ENCODE measurements at regions not wholly inside any gene's neighbourhood (a gene's known extent, or its start where the extent isn't known, plus 50 kb on each side); places are given as distances from the start of the nearest gene placed in this dataset.

DNA sequence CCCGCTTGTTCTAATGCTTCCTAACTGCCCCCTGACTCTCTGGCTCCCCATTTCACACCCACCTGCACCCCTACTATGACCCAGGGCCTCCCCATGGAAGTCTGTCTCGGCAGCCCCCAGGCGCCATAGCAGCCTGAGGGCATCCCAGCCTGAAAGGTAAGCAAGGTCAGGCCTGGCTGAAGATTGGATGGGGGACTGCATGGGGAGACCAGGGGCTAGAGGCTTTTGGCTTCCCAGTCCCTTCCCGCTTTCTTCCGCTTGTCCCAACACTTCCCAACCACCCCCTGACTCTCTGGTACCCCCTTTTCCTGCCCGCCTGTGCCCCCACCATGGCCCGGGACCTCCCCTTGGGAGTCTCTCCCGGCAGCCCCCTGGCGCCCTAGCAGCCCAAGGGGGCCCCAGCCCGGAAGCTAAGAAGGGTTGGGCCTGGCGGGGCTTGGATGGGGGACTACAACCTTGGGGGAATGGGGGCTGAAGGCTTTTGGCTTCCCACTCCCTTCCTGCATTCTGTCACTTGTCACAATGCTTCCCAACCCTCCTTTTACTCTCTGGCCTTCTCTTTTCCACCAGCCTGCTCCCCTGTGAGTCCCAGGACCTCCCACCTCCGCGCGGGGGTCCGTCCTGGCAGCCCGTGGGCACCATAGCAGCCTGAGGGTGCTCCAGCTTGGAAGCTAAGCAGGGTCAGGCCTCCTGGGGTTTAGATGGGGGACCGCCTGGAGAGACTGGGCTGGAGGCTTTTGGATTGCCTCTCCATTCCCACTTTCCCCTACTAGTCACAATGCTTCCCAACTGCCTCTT, 2288.4 kb downstream of the TP53TG3F start:
- intact Hi-C loops (cut with micrococcal nuclease) = no loop called here
- H4K20me1 ChIP-seq (replicated peaks; ENCODE audit: control insufficient read depth, insufficient read depth, low read length) = no peaks in the 10 kb centered on the region
- in situ Hi-C loops (cut with MboI) = no loop called here
- no peak overlapping the region for H3K27ac ChIP-seq (ENCODE audit: extremely low read depth, low read depth, low read length)
- ATAC-seq = no peak
- no peak for FAIRE-seq
- H3K36me3 ChIP-seq (ENCODE audit: control insufficient read depth, insufficient read depth, low read length) = no peaks in the 10 kb centered on the region
- DNase-seq (ENCODE audit: extremely low read depth in 1 of 4, low spot score in 3 of 4) = no peak
- H3K9ac ChIP-seq (ENCODE audit: insufficient read depth in 1 of 2, low read depth in 2 of 2, low read length in 2 of 2) = no peak overlapping the region
- H2AFZ ChIP-seq (ENCODE audit: low read depth, low read length) = no peak overlapping the region
- H3K4me1 ChIP-seq (replicated peaks in 1 of 2; ENCODE audit: control insufficient read depth in 2 of 2, insufficient read depth in 2 of 2, low read length in 2 of 2) = no peaks in the 10 kb centered on the region
- H3K4me2 ChIP-seq (ENCODE audit: insufficient read depth, low read length) = no peak overlapping the region
- CTCF ChIA-PET (ENCODE audit: low intra/inter-chr PET ratio) = no interaction called here
- no peak overlapping the region for H3K4me3 ChIP-seq
- no peaks in the 10 kb centered on the region for H3K9me1 ChIP-seq (ENCODE audit: control insufficient read depth, insufficient read depth, low read length)
- no peaks in the 10 kb centered on the region for H3K79me2 ChIP-seq (ENCODE audit: control insufficient read depth, insufficient read depth, low read length)
- POLR2A ChIA-PET = no interaction called here
- H3K9me3 ChIP-seq (replicated peaks; ENCODE audit: control insufficient read depth, insufficient read depth, low read depth, low read length) = no peaks in the 10 kb centered on the region
- H3K27me3 ChIP-seq (ENCODE audit: control insufficient read depth in 2 of 2, insufficient read depth in 2 of 2, low read length in 2 of 2) = no peaks in the 10 kb centered on the region
- no TSS peak for BruUV-seq (replicated peaks)
- 0% methylated on average over 17 of the region's 17 CpGs for WGBS (ENCODE audit: insufficient coverage, low coverage, missing lambda C conversion rate)
- no peak for TF ChIP-seq ZNF133 (CRISPR knock-in tag; IDR thresholded peaks at IDR 0.05)
- TF ChIP-seq, protein P1, sequence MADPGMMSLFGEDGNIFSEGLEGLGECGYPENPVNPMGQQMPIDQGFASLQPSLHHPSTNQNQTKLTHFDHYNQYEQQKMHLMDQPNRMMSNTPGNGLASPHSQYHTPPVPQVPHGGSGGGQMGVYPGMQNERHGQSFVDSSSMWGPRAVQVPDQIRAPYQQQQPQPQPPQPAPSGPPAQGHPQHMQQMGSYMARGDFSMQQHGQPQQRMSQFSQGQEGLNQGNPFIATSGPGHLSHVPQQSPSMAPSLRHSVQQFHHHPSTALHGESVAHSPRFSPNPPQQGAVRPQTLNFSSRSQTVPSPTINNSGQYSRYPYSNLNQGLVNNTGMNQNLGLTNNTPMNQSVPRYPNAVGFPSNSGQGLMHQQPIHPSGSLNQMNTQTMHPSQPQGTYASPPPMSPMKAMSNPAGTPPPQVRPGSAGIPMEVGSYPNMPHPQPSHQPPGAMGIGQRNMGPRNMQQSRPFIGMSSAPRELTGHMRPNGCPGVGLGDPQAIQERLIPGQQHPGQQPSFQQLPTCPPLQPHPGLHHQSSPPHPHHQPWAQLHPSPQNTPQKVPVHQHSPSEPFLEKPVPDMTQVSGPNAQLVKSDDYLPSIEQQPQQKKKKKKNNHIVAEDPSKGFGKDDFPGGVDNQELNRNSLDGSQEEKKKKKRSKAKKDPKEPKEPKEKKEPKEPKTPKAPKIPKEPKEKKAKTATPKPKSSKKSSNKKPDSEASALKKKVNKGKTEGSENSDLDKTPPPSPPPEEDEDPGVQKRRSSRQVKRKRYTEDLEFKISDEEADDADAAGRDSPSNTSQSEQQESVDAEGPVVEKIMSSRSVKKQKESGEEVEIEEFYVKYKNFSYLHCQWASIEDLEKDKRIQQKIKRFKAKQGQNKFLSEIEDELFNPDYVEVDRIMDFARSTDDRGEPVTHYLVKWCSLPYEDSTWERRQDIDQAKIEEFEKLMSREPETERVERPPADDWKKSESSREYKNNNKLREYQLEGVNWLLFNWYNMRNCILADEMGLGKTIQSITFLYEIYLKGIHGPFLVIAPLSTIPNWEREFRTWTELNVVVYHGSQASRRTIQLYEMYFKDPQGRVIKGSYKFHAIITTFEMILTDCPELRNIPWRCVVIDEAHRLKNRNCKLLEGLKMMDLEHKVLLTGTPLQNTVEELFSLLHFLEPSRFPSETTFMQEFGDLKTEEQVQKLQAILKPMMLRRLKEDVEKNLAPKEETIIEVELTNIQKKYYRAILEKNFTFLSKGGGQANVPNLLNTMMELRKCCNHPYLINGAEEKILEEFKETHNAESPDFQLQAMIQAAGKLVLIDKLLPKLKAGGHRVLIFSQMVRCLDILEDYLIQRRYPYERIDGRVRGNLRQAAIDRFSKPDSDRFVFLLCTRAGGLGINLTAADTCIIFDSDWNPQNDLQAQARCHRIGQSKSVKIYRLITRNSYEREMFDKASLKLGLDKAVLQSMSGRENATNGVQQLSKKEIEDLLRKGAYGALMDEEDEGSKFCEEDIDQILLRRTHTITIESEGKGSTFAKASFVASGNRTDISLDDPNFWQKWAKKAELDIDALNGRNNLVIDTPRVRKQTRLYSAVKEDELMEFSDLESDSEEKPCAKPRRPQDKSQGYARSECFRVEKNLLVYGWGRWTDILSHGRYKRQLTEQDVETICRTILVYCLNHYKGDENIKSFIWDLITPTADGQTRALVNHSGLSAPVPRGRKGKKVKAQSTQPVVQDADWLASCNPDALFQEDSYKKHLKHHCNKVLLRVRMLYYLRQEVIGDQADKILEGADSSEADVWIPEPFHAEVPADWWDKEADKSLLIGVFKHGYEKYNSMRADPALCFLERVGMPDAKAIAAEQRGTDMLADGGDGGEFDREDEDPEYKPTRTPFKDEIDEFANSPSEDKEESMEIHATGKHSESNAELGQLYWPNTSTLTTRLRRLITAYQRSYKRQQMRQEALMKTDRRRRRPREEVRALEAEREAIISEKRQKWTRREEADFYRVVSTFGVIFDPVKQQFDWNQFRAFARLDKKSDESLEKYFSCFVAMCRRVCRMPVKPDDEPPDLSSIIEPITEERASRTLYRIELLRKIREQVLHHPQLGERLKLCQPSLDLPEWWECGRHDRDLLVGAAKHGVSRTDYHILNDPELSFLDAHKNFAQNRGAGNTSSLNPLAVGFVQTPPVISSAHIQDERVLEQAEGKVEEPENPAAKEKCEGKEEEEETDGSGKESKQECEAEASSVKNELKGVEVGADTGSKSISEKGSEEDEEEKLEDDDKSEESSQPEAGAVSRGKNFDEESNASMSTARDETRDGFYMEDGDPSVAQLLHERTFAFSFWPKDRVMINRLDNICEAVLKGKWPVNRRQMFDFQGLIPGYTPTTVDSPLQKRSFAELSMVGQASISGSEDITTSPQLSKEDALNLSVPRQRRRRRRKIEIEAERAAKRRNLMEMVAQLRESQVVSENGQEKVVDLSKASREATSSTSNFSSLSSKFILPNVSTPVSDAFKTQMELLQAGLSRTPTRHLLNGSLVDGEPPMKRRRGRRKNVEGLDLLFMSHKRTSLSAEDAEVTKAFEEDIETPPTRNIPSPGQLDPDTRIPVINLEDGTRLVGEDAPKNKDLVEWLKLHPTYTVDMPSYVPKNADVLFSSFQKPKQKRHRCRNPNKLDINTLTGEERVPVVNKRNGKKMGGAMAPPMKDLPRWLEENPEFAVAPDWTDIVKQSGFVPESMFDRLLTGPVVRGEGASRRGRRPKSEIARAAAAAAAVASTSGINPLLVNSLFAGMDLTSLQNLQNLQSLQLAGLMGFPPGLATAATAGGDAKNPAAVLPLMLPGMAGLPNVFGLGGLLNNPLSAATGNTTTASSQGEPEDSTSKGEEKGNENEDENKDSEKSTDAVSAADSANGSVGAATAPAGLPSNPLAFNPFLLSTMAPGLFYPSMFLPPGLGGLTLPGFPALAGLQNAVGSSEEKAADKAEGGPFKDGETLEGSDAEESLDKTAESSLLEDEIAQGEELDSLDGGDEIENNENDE (IDR thresholded peaks at IDR 0.05; ENCODE audit: low read depth, low read length) = no peak
- no peak for TF ChIP-seq TCF3 (CRISPR knock-in tag; IDR thresholded peaks at IDR 0.05)
- no peak for TF ChIP-seq ZNF695 (CRISPR knock-in tag; IDR thresholded peaks at IDR 0.05)
- TF ChIP-seq TFAM (CRISPR knock-in tag; conservative IDR thresholded peaks at IDR 0.05) = no peak
- TF ChIP-seq NELFE (IDR thresholded peaks at IDR 0.05; ENCODE audit: insufficient read depth, insufficient read length) = no peak
- TF ChIP-seq, protein P2, sequence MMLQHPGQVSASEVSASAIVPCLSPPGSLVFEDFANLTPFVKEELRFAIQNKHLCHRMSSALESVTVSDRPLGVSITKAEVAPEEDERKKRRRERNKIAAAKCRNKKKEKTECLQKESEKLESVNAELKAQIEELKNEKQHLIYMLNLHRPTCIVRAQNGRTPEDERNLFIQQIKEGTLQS (IDR thresholded peaks at IDR 0.05) = no peak
- TF ChIP-seq, protein P2 (CRISPR knock-in tag; conservative IDR thresholded peaks at IDR 0.05) = no peak
- TF ChIP-seq, protein P3, sequence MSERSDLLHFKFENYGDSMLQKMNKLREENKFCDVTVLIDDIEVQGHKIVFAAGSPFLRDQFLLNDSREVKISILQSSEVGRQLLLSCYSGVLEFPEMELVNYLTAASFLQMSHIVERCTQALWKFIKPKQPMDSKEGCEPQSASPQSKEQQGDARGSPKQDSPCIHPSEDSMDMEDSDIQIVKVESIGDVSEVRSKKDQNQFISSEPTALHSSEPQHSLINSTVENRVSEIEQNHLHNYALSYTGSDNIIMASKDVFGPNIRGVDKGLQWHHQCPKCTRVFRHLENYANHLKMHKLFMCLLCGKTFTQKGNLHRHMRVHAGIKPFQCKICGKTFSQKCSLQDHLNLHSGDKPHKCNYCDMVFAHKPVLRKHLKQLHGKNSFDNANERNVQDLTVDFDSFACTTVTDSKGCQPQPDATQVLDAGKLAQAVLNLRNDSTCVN (CRISPR knock-in tag; IDR thresholded peaks at IDR 0.05) = no peak
- no peak for TF ChIP-seq ZEB2 (IDR thresholded peaks at IDR 0.05)

Data from K562 (cell line).